Mesendoderm (in vitro differentiated cells): ENCODE measurements at regions not wholly inside any gene's neighbourhood (a gene's known extent, or its start where the extent isn't known, plus 50 kb on each side); places are given as distances from the start of the nearest gene placed in this dataset.

Experiments used
- DNase-seq: peaks from one replicate; pipeline ENCODE4 v3.0.0; 2013
- H2AK5ac ChIP-seq: 2 replicates; pipeline ENCODE4 v1.6.1; 2013; ENCODE audit warnings: low read length, inconsistent platforms
- H2BK120ac ChIP-seq: 2 replicates; pipeline ENCODE4 v1.6.1; 2013; ENCODE audit warnings: low read depth, mild to moderate bottlenecking, low read length, moderate library complexity, mixed read lengths
- H2BK15ac ChIP-seq: replicated peaks from 2 replicates; pipeline ENCODE4 v1.6.1; 2013; ENCODE audit warnings: low read depth, mild to moderate bottlenecking, moderate library complexity
- H2BK5ac ChIP-seq: 2 replicates; pipeline ENCODE4 v1.6.1; 2013; ENCODE audit warnings: low read length, inconsistent platforms
- H3K18ac ChIP-seq: 2 replicates; pipeline ENCODE4 v1.6.1; 2013; ENCODE audit warnings: mild to moderate bottlenecking, low read length, mixed read lengths
- H3K23ac ChIP-seq: one replicate; pipeline ENCODE4 v1.6.1; 2013; ENCODE audit warnings: low read length
- H3K27ac ChIP-seq: 2 replicates; pipeline ENCODE4 v1.5.1; 2013; ENCODE audit warnings: low read depth, mild to moderate bottlenecking, inconsistent platforms, low read length, moderate library complexity
- H3K27me3 ChIP-seq: 2 replicates; pipeline ENCODE4 v1.6.1; 2013; ENCODE audit warnings: low read length, control low read depth, mild to moderate bottlenecking, inconsistent platforms; ENCODE audit not compliant: insufficient read depth, poor library complexity
- H3K36me3 ChIP-seq: 2 replicates; pipeline ENCODE4 v1.6.1; 2013; ENCODE audit warnings: low read length, inconsistent platforms; ENCODE audit not compliant: control insufficient read depth, insufficient read depth
- H3K4ac ChIP-seq: one replicate; pipeline ENCODE4 v1.6.1; 2013; ENCODE audit warnings: low read depth, mild to moderate bottlenecking, low read length, moderate library complexity
- H3K4me1 ChIP-seq: 2 replicates; pipeline ENCODE4 v1.6.1; 2013; ENCODE audit warnings: low read depth, low read length, inconsistent platforms; ENCODE audit not compliant: control insufficient read depth
- H3K4me2 ChIP-seq: 2 replicates; pipeline ENCODE4 v1.6.1; 2013; ENCODE audit warnings: low read length
- H3K4me3 ChIP-seq: 2 replicates; pipeline ENCODE4 v1.5.1; 2013; ENCODE audit warnings: mild to moderate bottlenecking, low read length
- H3K56ac ChIP-seq: one replicate; pipeline ENCODE4 v1.6.1; 2013; ENCODE audit warnings: low read length
- H3K79me1 ChIP-seq: 2 replicates; pipeline ENCODE4 v1.6.1; 2013; ENCODE audit warnings: low read length, inconsistent platforms
- H3K79me2 ChIP-seq: 2 replicates; pipeline ENCODE4 v1.6.1; 2013; ENCODE audit warnings: mild to moderate bottlenecking, low read length; ENCODE audit not compliant: control insufficient read depth, insufficient read depth
- H3K9ac ChIP-seq: 2 replicates; pipeline ENCODE4 v1.6.1; 2013; ENCODE audit warnings: low read length, inconsistent platforms
- H4K5ac ChIP-seq: one replicate; pipeline ENCODE4 v1.6.1; 2013; ENCODE audit warnings: low read length
- H4K8ac ChIP-seq: one replicate; pipeline ENCODE4 v1.6.1; 2013; ENCODE audit warnings: low read depth, mild to moderate bottlenecking, control low read depth, low read length, moderate library complexity
- WGBS: extraction: QIAGEN DNeasy Blood & Tissue Kit; methylation state at CpG from one replicate; pipeline ENCODE4 v1.1.7; 2013; ENCODE audit warnings: low lambda C conversion rate, missing lambda C conversion rate; ENCODE audit not compliant: insufficient coverage; ENCODE audit errors: extremely low coverage; 5-methylcytosine and 5-hydroxymethylcytosine counted together

DNA sequence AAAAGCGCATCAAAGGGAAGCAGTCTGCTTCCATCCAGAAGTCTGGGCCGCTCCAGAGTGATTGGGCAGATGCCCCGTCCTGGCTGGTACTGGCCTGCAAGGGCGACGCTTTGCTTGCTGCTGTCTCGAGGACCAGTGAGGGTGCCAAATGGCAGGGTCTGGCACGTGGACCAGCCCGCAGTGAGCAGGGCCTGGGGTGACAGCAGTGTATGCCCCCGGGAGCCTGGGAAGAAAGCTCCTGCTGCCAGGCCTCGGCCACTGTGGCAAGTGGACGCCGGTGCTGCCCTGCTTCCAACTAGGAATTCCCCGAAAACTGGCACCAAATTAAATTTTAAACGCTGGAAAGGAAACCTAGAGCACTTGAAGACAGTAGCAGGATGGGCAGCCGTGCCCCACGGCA is 357.0 kb upstream of the MKI67 start:
- no peak overlapping the region for H3K23ac ChIP-seq
- H3K56ac ChIP-seq = no peak overlapping the region
- no peak overlapping the region for H3K18ac ChIP-seq
- no peak overlapping the region for H3K4ac ChIP-seq
- no peaks in the 10 kb centered on the region for H3K36me3 ChIP-seq
- no peak overlapping the region for H2BK15ac ChIP-seq
- no peak overlapping the region for H3K4me3 ChIP-seq
- no peak for DNase-seq
- H4K8ac ChIP-seq = no peak overlapping the region
- no peaks in the 10 kb centered on the region for H3K27me3 ChIP-seq
- no CpG with 5 or more reads among the region's 16 CpGs for WGBS
- H3K4me1 ChIP-seq = no peaks in the 10 kb centered on the region
- H3K27ac ChIP-seq = no peak overlapping the region
- H3K79me2 ChIP-seq = no peaks in the 10 kb centered on the region
- no peak overlapping the region for H3K9ac ChIP-seq
- H3K4me2 ChIP-seq = no peak overlapping the region
- no peak overlapping the region for H2AK5ac ChIP-seq
- no peak overlapping the region for H2BK120ac ChIP-seq
- no peak overlapping the region for H4K5ac ChIP-seq
- H2BK5ac ChIP-seq = no peak overlapping the region
- H3K79me1 ChIP-seq = no peaks in the 10 kb centered on the region

DNA sequence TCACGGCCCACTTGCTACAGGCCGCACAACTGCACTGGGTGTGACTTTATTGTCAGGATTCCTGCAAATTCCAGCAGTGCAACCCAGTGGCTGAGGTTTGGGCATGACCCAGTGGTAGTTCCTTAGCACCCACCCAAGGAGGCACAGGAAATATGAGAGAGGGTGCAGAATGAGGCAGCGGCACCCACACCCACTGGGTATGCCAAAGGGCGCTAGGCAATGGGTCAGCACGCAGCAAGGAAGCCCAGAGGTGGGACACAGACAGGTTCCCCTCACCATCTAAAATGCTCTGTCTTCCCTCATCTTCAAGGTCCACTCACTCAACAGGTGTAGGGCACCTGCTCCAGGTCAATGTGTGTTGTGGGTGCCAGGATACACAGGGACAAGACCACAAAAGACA is 357.8 kb upstream of the MKI67 start:
- no peaks in the 10 kb centered on the region for H3K79me2 ChIP-seq
- DNase-seq = no peak
- no peak overlapping the region for H3K4me3 ChIP-seq
- H3K27me3 ChIP-seq = no peaks in the 10 kb centered on the region
- H3K27ac ChIP-seq = no peak overlapping the region
- H3K23ac ChIP-seq = no peak overlapping the region
- no peak overlapping the region for H2BK15ac ChIP-seq
- no peak overlapping the region for H2BK120ac ChIP-seq
- H3K4me1 ChIP-seq = no peaks in the 10 kb centered on the region
- no peaks in the 10 kb centered on the region for H3K79me1 ChIP-seq
- H3K4me2 ChIP-seq = no peak overlapping the region
- no peak overlapping the region for H3K9ac ChIP-seq
- H2BK5ac ChIP-seq = no peak overlapping the region
- WGBS = no CpG with 5 or more reads among the region's 5 CpGs
- no peaks in the 10 kb centered on the region for H3K36me3 ChIP-seq
- H3K18ac ChIP-seq = no peak overlapping the region
- no peak overlapping the region for H4K5ac ChIP-seq
- no peak overlapping the region for H2AK5ac ChIP-seq
- no peak overlapping the region for H4K8ac ChIP-seq
- H3K56ac ChIP-seq = no peak overlapping the region
- no peak overlapping the region for H3K4ac ChIP-seq

DNA sequence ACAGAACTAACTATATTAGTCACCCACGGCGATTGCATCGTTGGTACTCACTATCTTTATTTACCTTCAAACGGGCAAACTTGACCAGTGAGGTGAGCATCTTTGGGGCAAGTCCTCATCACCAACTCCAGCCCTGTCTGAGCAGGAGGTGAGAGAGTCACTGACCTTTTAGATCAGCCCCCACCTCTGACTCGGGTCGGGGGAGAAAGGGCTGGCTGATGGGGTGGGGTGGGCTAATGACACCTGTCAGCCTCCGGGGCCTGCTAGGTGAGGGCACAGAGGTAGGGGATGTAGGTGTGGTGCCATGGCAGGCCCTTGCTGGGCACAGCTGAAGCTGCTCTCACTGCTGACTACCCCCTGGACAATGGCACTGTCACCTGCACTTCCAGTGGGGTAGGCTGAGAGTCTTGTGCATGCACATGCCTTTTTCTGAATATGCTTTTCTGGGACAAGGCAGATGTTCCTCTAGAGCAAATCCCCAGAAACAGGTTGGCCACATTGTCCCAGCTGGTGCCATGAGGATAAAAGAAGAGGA is 359.5 kb upstream of the MKI67 start:
- Histone ChIP-seq H3K18ac (no peak overlapping the region), H3K36me3 (no peaks in the 10 kb centered on the region), H3K79me2 (no peaks in the 10 kb centered on the region), H2BK120ac (no peak overlapping the region), H2BK5ac (no peak overlapping the region), H3K4ac (no peak overlapping the region), H3K4me1 (no peaks in the 10 kb centered on the region), H4K5ac (no peak overlapping the region), H3K4me3 (no peak overlapping the region), H2AK5ac (no peak overlapping the region), H3K56ac (no peak overlapping the region), H3K4me2 (no peak overlapping the region), H2BK15ac (no peak overlapping the region), H3K79me1 (no peaks in the 10 kb centered on the region), H3K27me3 (no peaks in the 10 kb centered on the region), H3K27ac (no peak overlapping the region), H3K23ac (no peak overlapping the region), H3K9ac (no peak overlapping the region), H4K8ac (no peak overlapping the region)
- no peak for DNase-seq
- no CpG with 5 or more reads among the region's 7 CpGs for WGBS

DNA sequence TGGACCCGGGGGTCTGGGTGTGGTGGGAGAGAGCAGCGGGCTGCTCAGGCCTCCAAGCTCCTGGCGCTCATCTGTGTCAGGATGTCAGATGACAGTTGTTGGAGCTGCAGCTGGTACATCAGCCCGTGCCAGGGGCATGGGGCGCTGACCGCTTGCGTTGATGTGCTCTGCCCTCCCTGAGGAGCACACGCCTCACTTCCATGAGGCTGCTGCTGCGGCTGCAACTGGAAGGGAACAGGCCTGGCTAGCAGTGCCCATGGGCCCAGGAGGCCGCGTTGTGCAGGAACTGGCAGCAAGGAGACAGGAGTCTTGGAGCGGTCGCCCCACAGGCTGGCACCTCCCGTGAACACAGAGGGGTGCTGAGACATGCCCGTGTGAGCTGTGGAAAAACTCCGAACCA is 361.3 kb upstream of the MKI67 start:
- H3K27me3 ChIP-seq = no peaks in the 10 kb centered on the region
- no peak overlapping the region for H2BK120ac ChIP-seq
- H3K4me2 ChIP-seq = no peak overlapping the region
- H3K79me1 ChIP-seq = no peaks in the 10 kb centered on the region
- H4K8ac ChIP-seq = no peak overlapping the region
- no peak overlapping the region for H2AK5ac ChIP-seq
- no peaks in the 10 kb centered on the region for H3K36me3 ChIP-seq
- H3K4ac ChIP-seq = no peak overlapping the region
- H3K18ac ChIP-seq = no peak overlapping the region
- DNase-seq = no peak
- no peak overlapping the region for H2BK15ac ChIP-seq
- no peak overlapping the region for H3K23ac ChIP-seq
- H3K4me1 ChIP-seq = no peaks in the 10 kb centered on the region
- no CpG with 5 or more reads among the region's 16 CpGs for WGBS
- H4K5ac ChIP-seq = no peak overlapping the region
- H3K56ac ChIP-seq = no peak overlapping the region
- no peaks in the 10 kb centered on the region for H3K79me2 ChIP-seq
- H3K27ac ChIP-seq = no peak overlapping the region
- no peak overlapping the region for H3K9ac ChIP-seq
- H3K4me3 ChIP-seq = no peak overlapping the region
- no peak overlapping the region for H2BK5ac ChIP-seq

DNA sequence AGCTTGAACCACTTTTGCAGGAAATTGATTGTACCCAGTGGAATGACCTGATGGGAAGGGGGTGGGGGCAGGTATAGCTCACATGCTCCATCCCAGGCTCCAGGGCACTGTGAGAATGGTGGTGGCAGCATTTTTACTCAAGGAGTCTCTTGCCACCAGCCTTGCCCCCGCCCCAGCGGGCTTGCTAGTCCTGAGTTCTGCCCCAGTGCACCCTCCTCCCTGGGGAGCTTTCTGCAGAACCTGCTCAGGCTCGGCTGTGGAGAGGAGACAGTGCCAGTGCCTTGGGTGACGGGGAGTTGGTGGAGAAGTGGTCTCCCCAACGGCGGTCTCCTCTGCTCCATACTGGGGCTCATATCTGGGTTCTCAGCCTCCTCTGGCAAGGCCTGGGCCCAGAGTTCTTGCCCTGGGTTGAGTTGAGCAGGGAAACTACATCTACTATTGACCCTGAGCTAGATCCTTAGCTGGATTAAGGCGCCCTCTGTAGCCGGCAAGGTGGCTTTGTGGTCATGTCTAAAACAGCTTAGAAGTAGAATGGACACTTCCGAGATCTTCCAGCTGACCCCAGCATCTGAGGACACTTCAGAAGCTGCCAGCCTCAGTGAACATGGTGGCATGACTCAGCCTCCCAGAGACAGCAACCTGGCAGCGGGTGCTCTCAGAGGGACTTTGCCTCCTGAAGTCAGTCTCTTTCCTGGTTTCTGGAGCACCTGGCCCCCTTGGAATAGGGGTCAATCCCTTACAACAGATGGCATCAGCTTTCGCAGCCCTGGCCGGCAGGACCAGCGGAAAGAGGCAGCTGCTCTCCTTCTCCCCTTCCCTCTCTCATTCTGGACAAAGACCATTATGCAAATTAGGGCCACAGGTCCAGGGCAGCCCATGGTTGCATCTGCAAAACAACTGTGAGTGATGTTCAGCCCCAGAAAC is 363.4 kb upstream of the MKI67 start:
- no peak overlapping the region for H4K8ac ChIP-seq
- no peak overlapping the region for H3K4me2 ChIP-seq
- H3K36me3 ChIP-seq = no peaks in the 10 kb centered on the region
- H3K4me3 ChIP-seq = no peak overlapping the region
- H3K4me1 ChIP-seq = no peaks in the 10 kb centered on the region
- no peaks in the 10 kb centered on the region for H3K27me3 ChIP-seq
- no peak overlapping the region for H3K18ac ChIP-seq
- no peak overlapping the region for H3K23ac ChIP-seq
- no CpG with 5 or more reads among the region's 13 CpGs for WGBS
- no peaks in the 10 kb centered on the region for H3K79me2 ChIP-seq
- no peak overlapping the region for H2BK120ac ChIP-seq
- no peak overlapping the region for H3K27ac ChIP-seq
- H3K4ac ChIP-seq = no peak overlapping the region
- no peak overlapping the region for H2BK5ac ChIP-seq
- DNase-seq = no peak
- no peak overlapping the region for H3K56ac ChIP-seq
- H3K9ac ChIP-seq = no peak overlapping the region
- no peaks in the 10 kb centered on the region for H3K79me1 ChIP-seq
- H4K5ac ChIP-seq = no peak overlapping the region
- H2AK5ac ChIP-seq = no peak overlapping the region
- no peak overlapping the region for H2BK15ac ChIP-seq
